Right lobe of liver (tissue), 6 donors: ENCODE measurements at regions not wholly inside any gene's neighbourhood (a gene's known extent, or its start where the extent isn't known, plus 50 kb on each side); places are given as distances from the start of the nearest gene placed in this dataset.

Source experiments
- ATAC-seq, 4 donors: fragments of 200-7000 bp; cut with Tn5 transposase; one replicate each; pipeline ENCODE4 v1.9.1; 2020; ENCODE audit warnings: mild to moderate bottlenecking in 4 of 4, moderate library complexity in 4 of 4
- DNase-seq, 3 donors: peaks; one replicate each; pipeline ENCODE4 v3.0.0-alpha.2; 2020
- H3K27ac ChIP-seq, 3 donors: fragments of 200-600 bp; one replicate each; pipeline ENCODE4 v1.8.0; 2022
- H3K27me3 ChIP-seq, 2 donors: fragments of 200-600 bp; one replicate each; pipeline ENCODE4 v1.8.0; 2022
- H3K36me3 ChIP-seq, 4 donors: fragments of 200-600 bp; sonication (generic) in 1 of 4; one replicate each; pipeline versions ENCODE4 v1.5.1 to v1.8.0; 2017 to 2022; ENCODE audit warnings: control low read depth in 1 of 4
- H3K4me1 ChIP-seq, 4 donors: fragments of 200-600 bp; sonication (generic) in 1 of 4; one replicate each; pipeline versions ENCODE4 v1.5.1 to v1.8.0; 2017 to 2022; ENCODE audit warnings: control low read depth in 1 of 4
- H3K4me3 ChIP-seq, 3 donors: fragments of 200-600 bp; one replicate each; pipeline ENCODE4 v1.8.0; 2022
- H3K9me3 ChIP-seq, 4 donors: fragments of 200-600 bp; sonication (generic) in 1 of 4; one replicate each; pipeline versions ENCODE4 v1.5.1 to v1.8.0; 2017 to 2022; ENCODE audit warnings: control low read depth in 1 of 4
- CTCF ChIP-seq, 4 donors: fragments of 200-600 bp in 3 of 4; fragments of 450-650 bp in 1 of 4; IDR thresholded peaks; one replicate each; pipeline versions ENCODE4 v1.5.1 to v1.8.0; 2016 to 2022; ENCODE audit warnings: antibody characterized with exemption in 4 of 4, mild to moderate bottlenecking in 2 of 4
- POLR2A ChIP-seq: fragments of 450-650 bp; IDR thresholded peaks from one replicate; pipeline ENCODE4 v1.6.1; 2017; ENCODE audit warnings: antibody characterized with exemption, mild to moderate bottlenecking
- WGBS: methylation state at CpG from one replicate; pipeline ENCODE4 v1.1.6; 2018; ENCODE audit warnings: low coverage, low lambda C conversion rate; ENCODE audit not compliant: insufficient coverage; ENCODE audit errors: missing lambda C conversion rate; 5-methylcytosine and 5-hydroxymethylcytosine counted together
- intact Hi-C, 2 donors: fragments of 100-400 bp; cut with DNase I; formaldehyde crosslinking; loops; one replicate each; pipeline versions ENCODE4 v1.11.2 to v1.14.1; 2022
- donor health status: DM: no; HTN: yes; CAD: no.
- donor health status: DM: no; HTN: no; CAD: no.
- donor health status: DM: no; HTN: no; CAD: no.
- donor health status: DM: no; HTN: yes; CAD: no.
- donor health status: DM: no; HTN: yes; CAD: no.

- no peaks in the 10 kb centered on the region for H3K4me1 ChIP-seq
- TF ChIP-seq CTCF (IDR thresholded peaks at IDR 0.05) (no peak), POLR2A (no peak)
- DNase-seq (no peak), ATAC-seq (no peak)
- H3K27ac ChIP-seq, result no peak overlapping the region
- WGBS, result 49% methylated on average over 7 of the region's 7 CpGs
- no peak overlapping the region for H3K4me3 ChIP-seq
- intact Hi-C loops, result no loop called here
- no peaks in the 10 kb centered on the region for H3K9me3 ChIP-seq
- H3K27me3 ChIP-seq, result no peaks in the 10 kb centered on the region
- no peaks in the 10 kb centered on the region for H3K36me3 ChIP-seq
Observed at GRCh38 chr2:230650585-230651137, 62.0 kb upstream of the CAB39 start.

GRCh38 chr2:230654057-230654456 lies 58.6 kb upstream of the CAB39 start:
- 81% methylated on average over 6 of the region's 7 CpGs for WGBS
- DNase-seq, result no peak
- H3K36me3 ChIP-seq, result no peaks in the 10 kb centered on the region
- no peaks in the 10 kb centered on the region for H3K9me3 ChIP-seq
- no peaks in the 10 kb centered on the region for H3K27me3 ChIP-seq
- TF ChIP-seq POLR2A, result no peak
- TF ChIP-seq CTCF (IDR thresholded peaks at IDR 0.05), result no peak
- intact Hi-C loops, result no loop called here
- no peak overlapping the region for H3K4me3 ChIP-seq
- H3K27ac ChIP-seq, result no peak overlapping the region
- H3K4me1 ChIP-seq, result no peaks in the 10 kb centered on the region
- no peak for ATAC-seq

GRCh38 chr2:230657462-230657861 lies 55.2 kb upstream of the CAB39 start:
- WGBS, result 90% methylated on average over 2 of the region's 12 CpGs
- H3K27me3 ChIP-seq, result no peaks in the 10 kb centered on the region
- H3K27ac ChIP-seq, result no peak overlapping the region
- no peaks in the 10 kb centered on the region for H3K36me3 ChIP-seq
- no peak overlapping the region for H3K4me3 ChIP-seq
- no peaks in the 10 kb centered on the region for H3K4me1 ChIP-seq
- intact Hi-C loops, result no loop called here
- no peak for DNase-seq
- no peak for ATAC-seq
- no peaks in the 10 kb centered on the region for H3K9me3 ChIP-seq
- TF ChIP-seq POLR2A (no peak), CTCF (IDR thresholded peaks at IDR 0.05) (no peak)

- WGBS, result 82% methylated on average over 4 of the region's 10 CpGs
- H3K4me3 ChIP-seq, result no peak overlapping the region
- H3K36me3 ChIP-seq, result no peaks in the 10 kb centered on the region
- intact Hi-C loops, result no loop called here
- H3K9me3 ChIP-seq, result no peaks in the 10 kb centered on the region
- DNase-seq (no peak), ATAC-seq (no peak)
- TF ChIP-seq CTCF (IDR thresholded peaks at IDR 0.05), result no peak
- H3K4me1 ChIP-seq, result no peaks in the 10 kb centered on the region
- H3K27me3 ChIP-seq, result no peaks in the 10 kb centered on the region
- no peak overlapping the region for H3K27ac ChIP-seq
Observed at GRCh38 chr2:230657906-230658305, 54.7 kb upstream of the CAB39 start.

- DNase-seq (no peak), ATAC-seq (peak in 1 of 4 donors; percentile 4)
- no peaks in the 10 kb centered on the region for H3K9me3 ChIP-seq
- H3K36me3 ChIP-seq, result no peaks in the 10 kb centered on the region
- no peaks in the 10 kb centered on the region for H3K27me3 ChIP-seq
- no peak overlapping the region for H3K4me3 ChIP-seq
- no CpG with 5 or more reads among the region's 1 CpG for WGBS
- TF ChIP-seq POLR2A (no peak), CTCF (IDR thresholded peaks at IDR 0.05) (no peak)
- no peaks in the 10 kb centered on the region for H3K4me1 ChIP-seq
- intact Hi-C loops, result no loop called here
- H3K27ac ChIP-seq, result no peak overlapping the region
Observed at GRCh38 chr2:230658577-230658876, 54.1 kb upstream of the CAB39 start.
